NT2/D1 (cell line): ENCODE measurements at regions not wholly inside any gene's neighbourhood (a gene's known extent, or its start where the extent isn't known, plus 50 kb on each side); places are given as distances from the start of the nearest gene placed in this dataset.

Experiments used
- DNase-seq: peaks from one replicate; pipeline ENCODE4 v3.0.0-alpha.2; 2011; ENCODE audit warnings: low read depth, low spot score
- H3K27me3 ChIP-seq: 2 replicates; pipeline ENCODE4 v1.6.0; 2011; ENCODE audit warnings: mild to moderate bottlenecking; ENCODE audit not compliant: insufficient read length, insufficient read depth
- H3K36me3 ChIP-seq: 2 replicates; pipeline ENCODE4 v1.6.1; 2011; ENCODE audit warnings: mild to moderate bottlenecking, low read length, mixed read lengths; ENCODE audit not compliant: insufficient read depth, insufficient read length
- H3K4me1 ChIP-seq: 2 replicates; pipeline ENCODE4 v1.5.1; 2011; ENCODE audit not compliant: insufficient read depth, insufficient read length
- H3K4me3 ChIP-seq: 2 replicates; pipeline ENCODE4 v1.5.1; 2011; ENCODE audit warnings: low read depth; ENCODE audit not compliant: insufficient read length
- H3K9ac ChIP-seq: 2 replicates; pipeline ENCODE4 v1.6.0; 2011; ENCODE audit warnings: low read depth; ENCODE audit not compliant: insufficient read length
- H3K9me3 ChIP-seq: 2 replicates; pipeline ENCODE4 v1.5.1; 2011; ENCODE audit warnings: mild to moderate bottlenecking, low read length; ENCODE audit not compliant: insufficient read depth
- SUZ12 ChIP-seq: IDR thresholded peaks from 2 replicates; pipeline ENCODE4 v1.6.1; 2011; ENCODE audit not compliant: insufficient read length, insufficient read depth; ENCODE audit errors: extremely low read depth
- YY1 ChIP-seq: IDR thresholded peaks from 2 replicates; pipeline ENCODE4 v1.6.1; 2011; ENCODE audit not compliant: insufficient read length, insufficient read depth
- ZNF274 ChIP-seq: IDR thresholded peaks from 2 replicates; pipeline ENCODE4 v1.6.1; 2011; ENCODE audit warnings: mild to moderate bottlenecking, low read depth, low read length

DNA sequence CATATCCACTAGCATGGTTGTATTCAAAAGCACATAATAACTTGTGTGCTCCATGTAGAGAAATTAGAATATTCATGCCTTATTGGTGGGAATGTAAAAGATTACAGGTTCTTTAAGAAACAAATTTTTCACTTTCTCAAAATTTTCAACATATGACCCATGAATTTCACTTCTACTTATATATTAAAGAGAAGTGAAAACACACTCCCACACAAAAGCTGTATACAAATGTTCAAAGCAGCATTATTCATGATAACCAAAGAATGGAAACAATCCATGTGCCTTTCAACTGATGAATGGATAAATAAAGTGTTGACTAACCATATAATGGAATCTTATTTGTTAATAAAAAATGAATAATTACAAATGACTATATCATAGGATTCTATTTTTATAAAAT lies 694.5 kb upstream of the PCDH15 start:
- no peak overlapping the region for H3K4me3 ChIP-seq
- no peaks in the 10 kb centered on the region for H3K4me1 ChIP-seq
- no peaks in the 10 kb centered on the region for H3K36me3 ChIP-seq
- H3K9ac ChIP-seq: no peak overlapping the region
- no peak for TF ChIP-seq ZNF274
- TF ChIP-seq SUZ12: no peak
- TF ChIP-seq YY1: no peak
- no peak for DNase-seq
- no peaks in the 10 kb centered on the region for H3K27me3 ChIP-seq
- no peaks in the 10 kb centered on the region; the same call in 1 of the 2 replicates for H3K9me3 ChIP-seq

DNA sequence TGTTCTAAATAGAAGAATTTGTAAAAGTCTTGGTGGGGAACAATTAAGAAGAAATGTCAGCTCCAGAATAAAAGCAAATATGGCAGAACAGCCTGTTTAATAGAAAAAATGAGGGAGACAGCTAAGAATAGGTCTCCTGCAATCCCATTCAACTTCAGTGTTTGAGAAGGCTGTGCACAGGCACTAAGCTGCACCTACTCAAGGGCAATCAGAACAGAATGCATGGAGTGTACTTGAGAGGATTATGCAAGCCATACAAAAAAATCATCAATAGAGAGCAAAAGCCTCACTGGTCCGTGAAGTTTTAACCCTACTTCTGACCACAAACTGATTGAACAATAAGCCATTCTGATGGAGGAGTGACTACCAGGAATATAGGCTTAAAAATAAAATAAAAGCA lies 690.7 kb upstream of the PCDH15 start:
- no peaks in the 10 kb centered on the region for H3K27me3 ChIP-seq
- TF ChIP-seq SUZ12: no peak
- TF ChIP-seq YY1: no peak
- no peak for TF ChIP-seq ZNF274
- no peak overlapping the region for H3K9ac ChIP-seq
- H3K4me3 ChIP-seq: no peak overlapping the region
- DNase-seq: no peak
- no peaks in the 10 kb centered on the region; the same call in 1 of the 2 replicates for H3K9me3 ChIP-seq
- no peaks in the 10 kb centered on the region for H3K4me1 ChIP-seq
- H3K36me3 ChIP-seq: no peaks in the 10 kb centered on the region

DNA sequence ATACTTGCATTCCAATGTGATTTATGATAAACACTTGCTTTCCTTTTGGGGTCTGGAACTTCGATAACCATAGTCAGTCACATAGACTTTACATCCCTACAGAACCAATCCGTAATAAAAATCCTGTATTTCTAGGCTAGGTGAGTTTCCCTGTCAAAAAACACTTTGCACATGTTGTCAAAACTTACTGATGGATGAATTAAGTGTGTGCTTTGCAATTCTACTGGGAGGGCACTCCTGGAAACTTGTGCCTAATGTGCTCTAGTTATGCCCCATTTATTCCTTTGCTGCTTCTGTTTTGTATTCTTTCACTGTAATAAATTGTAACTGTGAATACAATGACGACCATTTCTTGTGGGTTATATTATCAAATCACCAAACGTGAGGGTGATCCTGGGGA lies 684.8 kb upstream of the PCDH15 start:
- no peak overlapping the region for H3K9ac ChIP-seq
- H3K36me3 ChIP-seq: no peaks in the 10 kb centered on the region
- DNase-seq: no peak
- no peaks in the 10 kb centered on the region for H3K27me3 ChIP-seq
- TF ChIP-seq SUZ12 (no peak), YY1 (no peak), ZNF274 (no peak)
- H3K4me1 ChIP-seq: no peaks in the 10 kb centered on the region
- H3K9me3 ChIP-seq: peaks cover 5% of the 10 kb centered on the region; the same call in 1 of the 2 replicates
- H3K4me3 ChIP-seq: no peak overlapping the region

DNA sequence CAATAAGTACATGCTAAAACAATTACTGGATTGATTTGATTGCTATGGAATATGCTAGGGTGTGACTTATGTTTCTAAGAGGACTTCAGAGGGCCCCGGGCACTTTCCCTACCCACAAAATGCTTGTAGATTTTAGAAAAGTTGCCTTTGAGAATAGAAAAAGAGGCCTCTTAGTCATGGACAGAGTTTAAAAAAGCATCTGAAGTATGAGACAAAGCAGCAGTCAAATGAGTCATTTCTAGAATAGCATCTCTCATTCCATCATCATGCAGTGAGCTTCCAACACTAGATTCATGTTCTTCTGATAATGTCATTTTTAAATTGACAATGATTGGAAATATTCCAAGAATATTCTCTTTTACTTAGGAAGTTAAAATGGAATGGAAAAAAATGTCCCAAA lies 675.1 kb upstream of the PCDH15 start:
- Histone ChIP-seq H3K36me3 (no peaks in the 10 kb centered on the region), H3K9me3 (no peaks in the 10 kb centered on the region), H3K9ac (no peak overlapping the region), H3K27me3 (no peaks in the 10 kb centered on the region), H3K4me3 (no peak overlapping the region), H3K4me1 (no peaks in the 10 kb centered on the region)
- TF ChIP-seq ZNF274 (no peak), SUZ12 (no peak), YY1 (no peak)
- DNase-seq: no peak

DNA sequence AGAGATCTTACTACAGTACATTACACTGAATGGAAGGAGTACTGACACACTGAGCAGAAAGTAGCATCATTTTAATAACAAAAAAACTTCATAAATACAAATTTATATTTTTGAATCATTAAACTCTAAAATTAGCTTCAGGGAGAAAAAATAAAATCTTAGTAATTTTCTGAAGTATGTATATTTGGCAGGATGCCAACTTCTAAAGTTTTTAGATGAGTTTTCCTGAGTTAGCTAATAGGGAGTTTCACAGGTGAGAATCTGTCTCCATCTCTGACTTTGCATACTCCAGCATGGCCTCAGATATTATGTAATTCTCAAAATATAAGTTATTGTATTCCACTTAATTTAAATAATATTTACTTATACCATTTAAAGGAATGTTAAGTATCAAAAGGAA lies 673.2 kb upstream of the PCDH15 start:
- Histone ChIP-seq H3K27me3 (no peaks in the 10 kb centered on the region), H3K9ac (no peak overlapping the region), H3K36me3 (no peaks in the 10 kb centered on the region), H3K4me3 (no peak overlapping the region), H3K4me1 (no peaks in the 10 kb centered on the region), H3K9me3 (no peaks in the 10 kb centered on the region)
- TF ChIP-seq YY1 (no peak), ZNF274 (no peak), SUZ12 (no peak)
- no peak for DNase-seq

DNA sequence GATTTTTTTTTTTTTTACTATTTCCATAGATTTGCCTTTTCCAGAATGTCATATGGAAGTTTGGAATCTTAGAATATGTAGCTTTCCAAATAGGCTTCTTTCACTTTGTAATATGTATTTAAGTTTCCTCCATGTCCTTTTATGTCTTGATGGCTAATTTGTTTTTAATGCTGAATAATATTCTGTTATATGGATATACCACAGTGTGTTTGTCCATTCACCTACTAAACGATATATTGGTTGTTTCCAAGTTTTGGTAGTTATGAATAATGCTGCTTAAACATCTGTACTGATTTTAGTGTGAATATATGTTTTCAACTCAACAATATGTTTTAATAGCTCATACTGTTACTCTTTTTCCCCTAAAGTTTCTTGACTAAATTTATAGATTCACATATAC lies 669.8 kb upstream of the PCDH15 start:
- Histone ChIP-seq H3K4me1 (no peaks in the 10 kb centered on the region), H3K4me3 (no peak overlapping the region), H3K36me3 (no peaks in the 10 kb centered on the region), H3K27me3 (no peaks in the 10 kb centered on the region), H3K9ac (no peak overlapping the region), H3K9me3 (no peaks in the 10 kb centered on the region)
- TF ChIP-seq ZNF274: no peak
- no peak for TF ChIP-seq SUZ12
- no peak for TF ChIP-seq YY1
- no peak for DNase-seq

DNA sequence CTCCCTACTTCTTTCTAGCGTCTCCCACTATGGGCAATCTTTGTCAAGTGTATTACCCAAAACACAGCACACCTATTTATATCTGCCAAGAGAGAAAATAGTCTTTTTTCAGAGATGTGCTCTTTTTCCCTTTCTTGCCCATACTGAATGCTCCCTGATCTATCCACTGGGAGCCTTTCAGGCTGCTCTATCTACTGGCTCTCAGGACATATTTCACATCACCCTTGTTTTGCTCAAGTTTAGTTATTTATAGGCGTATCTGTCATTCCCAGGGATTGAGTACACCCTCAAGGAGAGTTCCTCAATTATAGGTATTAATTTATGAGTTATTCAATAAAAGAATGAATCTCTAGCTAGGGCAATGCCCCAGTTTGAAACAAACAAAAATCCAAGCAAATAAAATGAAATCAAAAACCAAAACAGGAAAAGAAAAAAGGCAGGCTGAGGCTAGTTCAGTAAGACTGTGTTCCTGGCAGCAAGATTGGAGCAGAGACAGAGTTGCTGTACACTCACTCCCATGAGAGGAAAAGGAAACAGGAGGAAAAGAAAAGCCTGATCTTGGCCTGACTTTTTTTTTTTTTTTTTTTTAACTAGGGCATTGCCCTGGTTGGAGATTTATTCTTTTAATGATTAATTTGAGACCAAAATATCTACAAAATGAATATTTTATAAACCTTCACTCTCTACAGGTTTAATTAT lies 665.9 kb upstream of the PCDH15 start:
- no peak for DNase-seq
- no peak overlapping the region for H3K9ac ChIP-seq
- TF ChIP-seq SUZ12 (no peak), YY1 (no peak), ZNF274 (no peak)
- H3K27me3 ChIP-seq: no peaks in the 10 kb centered on the region
- no peaks in the 10 kb centered on the region for H3K36me3 ChIP-seq
- no peaks in the 10 kb centered on the region for H3K4me1 ChIP-seq
- no peak overlapping the region for H3K4me3 ChIP-seq
- no peaks in the 10 kb centered on the region for H3K9me3 ChIP-seq

DNA sequence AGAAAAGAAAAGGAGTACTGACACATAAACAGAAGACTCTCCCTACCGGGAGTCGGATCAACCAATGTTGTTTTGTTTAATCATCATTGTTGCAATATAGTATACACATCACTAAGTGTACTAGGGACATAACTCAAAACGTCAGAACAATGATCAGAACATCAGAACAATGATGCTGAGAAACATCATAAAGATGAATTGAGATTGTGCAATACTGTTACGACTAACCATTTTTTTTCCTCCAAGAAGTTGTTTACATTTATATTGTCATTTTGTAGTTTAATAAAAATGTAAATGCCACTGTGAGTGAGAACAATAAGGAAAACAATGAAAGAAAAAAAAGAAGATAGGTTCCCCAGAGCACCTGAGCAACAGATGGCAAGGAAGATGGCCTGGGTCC lies 663.1 kb upstream of the PCDH15 start:
- no peak for TF ChIP-seq SUZ12
- no peak for TF ChIP-seq YY1
- no peak for TF ChIP-seq ZNF274
- Histone ChIP-seq H3K4me3 (no peak overlapping the region), H3K36me3 (no peaks in the 10 kb centered on the region), H3K27me3 (no peaks in the 10 kb centered on the region), H3K9me3 (no peaks in the 10 kb centered on the region), H3K4me1 (no peaks in the 10 kb centered on the region), H3K9ac (no peak overlapping the region)
- no peak for DNase-seq
